SK-N-MC (cell line): ENCODE measurements at regions not wholly inside any gene's neighbourhood (a gene's known extent, or its start where the extent isn't known, plus 50 kb on each side); places are given as distances from the start of the nearest gene placed in this dataset.

ENCODE experiments used
- EZH2 ChIP-seq: fragments of 200-600 bp; sonication (generic); IDR thresholded peaks from one replicate; pipeline ENCODE4 v1.6.1; 2017; ENCODE audit warnings: antibody characterized with exemption
- FOXP2 ChIP-seq: optimal IDR thresholded peaks from 2 replicates; pipeline ENCODE3; 2011; ENCODE audit warnings: mild to moderate bottlenecking, moderate library complexity; ENCODE audit not compliant: insufficient read depth; ENCODE audit errors: extremely low read length, control extremely low read depth
- POLR2AphosphoS5 ChIP-seq: IDR thresholded peaks from 2 replicates; pipeline ENCODE4 v1.6.1; 2012; ENCODE audit warnings: mild to moderate bottlenecking, low read depth, low read length, borderline replicate concordance

DNA sequence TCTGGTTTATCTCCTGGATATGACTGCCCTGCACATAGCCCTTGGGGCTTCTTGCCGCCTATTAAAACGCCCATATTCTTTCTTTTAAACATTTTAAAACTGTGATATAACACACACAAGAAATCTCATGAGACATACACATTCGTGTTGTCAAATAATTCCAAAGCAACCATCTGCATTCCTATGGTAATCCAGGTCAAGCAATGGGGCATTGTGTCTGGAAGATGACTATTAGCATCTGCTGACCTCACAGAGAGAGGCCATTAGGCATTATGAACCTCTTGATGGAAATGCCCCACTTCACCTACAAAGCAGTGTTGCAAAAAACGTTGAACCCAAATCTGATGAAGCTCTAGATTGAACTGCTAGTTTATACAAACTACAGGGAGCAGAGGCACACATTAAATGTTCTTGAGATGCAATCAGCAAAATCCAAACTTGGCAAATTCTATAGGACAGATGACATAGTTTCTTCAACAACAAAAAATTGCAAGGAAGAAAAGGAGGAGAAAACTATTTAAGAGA is 513.8 kb upstream of the CCDC196 start:
- TF ChIP-seq FOXP2: no peak
- no peak for TF ChIP-seq EZH2
- no peak for TF ChIP-seq POLR2AphosphoS5
